Tibial nerve (tissue), 4 donors: ENCODE measurements at regions not wholly inside any gene's neighbourhood (a gene's known extent, or its start where the extent isn't known, plus 50 kb on each side); places are given as distances from the start of the nearest gene placed in this dataset.

Source experiments
- CTCF ChIP-seq, 5 experiments: fragments of 200-600 bp in 3 of 5; fragments of 450-650 bp in 2 of 5; sonication (generic) in 3 of 5; IDR thresholded peaks; one replicate each; pipeline ENCODE4 v1.5.1; 2016 to 2019; ENCODE audit warnings: antibody characterized with exemption in 5 of 5, mild to moderate bottlenecking in 3 of 5, moderate library complexity in 2 of 5
- EP300 ChIP-seq, 2 donors: sonication (generic); formaldehyde crosslinking; IDR thresholded peaks; one replicate each; pipeline ENCODE4 v1.6.1; 2017; ENCODE audit warnings: antibody characterized with exemption in 2 of 2, mild to moderate bottlenecking in 1 of 2
- POLR2A ChIP-seq, 2 donors: fragments of 450-650 bp; IDR thresholded peaks; one replicate each; pipeline ENCODE4 v1.6.1; 2017; ENCODE audit warnings: antibody characterized with exemption in 2 of 2, mild to moderate bottlenecking in 2 of 2, moderate library complexity in 2 of 2

GRCh38 chr10:42997151-42997848 is 79.6 kb upstream of the RET start:
- TF ChIP-seq CTCF (IDR thresholded peaks at IDR 0.05) (no peak), POLR2A (IDR thresholded peaks at IDR 0.05) (no peak), EP300 (IDR thresholded peaks at IDR 0.05) (no peak)
